ENCODE measurements at regions not wholly inside any gene's neighbourhood (a gene's known extent, or its start where the extent isn't known, plus 50 kb on each side); places are given as distances from the start of the nearest gene placed in this dataset.

- no peak overlapping the region for H3K27ac ChIP-seq
- H3K9me3 ChIP-seq (ENCODE audit: low read depth), result no peaks in the 10 kb centered on the region
- no peak overlapping the region for H3K4me3 ChIP-seq
- peak in 1 of 2 donors; percentile 18 for DNase-seq (ENCODE audit: low read depth in 1 of 2, low spot score in 1 of 2)
- H3K27me3 ChIP-seq, result no peaks in the 10 kb centered on the region
- TF ChIP-seq CTCF (IDR thresholded peaks at IDR 0.05; ENCODE audit: low read depth, low read length), result no peak
- H3K4me1 ChIP-seq (ENCODE audit: low read depth), result peaks cover 5% of the 10 kb centered on the region
- H3K36me3 ChIP-seq, result no peaks in the 10 kb centered on the region
Observed at GRCh38 chr13:103328899-103329298, 262.7 kb upstream of the SLC10A2 start.

GRCh38 chr13:103326326-103326725 lies 260.1 kb upstream of the SLC10A2 start:
- TF ChIP-seq CTCF (IDR thresholded peaks at IDR 0.05; ENCODE audit: low read depth, low read length), result no peak
- Histone ChIP-seq H3K4me3 (no peak overlapping the region), H3K4me1 (ENCODE audit: low read depth) (peaks cover 5% of the 10 kb centered on the region), H3K27ac (no peak overlapping the region), H3K9me3 (ENCODE audit: low read depth) (no peaks in the 10 kb centered on the region), H3K36me3 (no peaks in the 10 kb centered on the region), H3K27me3 (no peaks in the 10 kb centered on the region)
- DNase-seq (ENCODE audit: low read depth in 1 of 2, low spot score in 1 of 2), result no peak

- no peak overlapping the region for H3K4me3 ChIP-seq
Observed at GRCh38 chr13:103325672-103326071, 259.5 kb upstream of the SLC10A2 start.

GRCh38 chr13:103324641-103325040 lies 258.4 kb upstream of the SLC10A2 start:
- Histone ChIP-seq H3K4me3 (no peak overlapping the region), H3K4me1 (ENCODE audit: low read depth) (peaks cover 5% of the 10 kb centered on the region), H3K27me3 (no peaks in the 10 kb centered on the region), H3K36me3 (no peaks in the 10 kb centered on the region), H3K9me3 (ENCODE audit: low read depth) (no peaks in the 10 kb centered on the region), H3K27ac (no peak overlapping the region)
- no peak for TF ChIP-seq CTCF (IDR thresholded peaks at IDR 0.05; ENCODE audit: low read depth, low read length)
- DNase-seq (ENCODE audit: low read depth in 1 of 2, low spot score in 1 of 2), result no peak

More at GRCh38 chr13:103325672-103326071, 259.5 kb upstream of the SLC10A2 start:
- no peak for TF ChIP-seq CTCF (IDR thresholded peaks at IDR 0.05; ENCODE audit: low read depth, low read length)
- Histone ChIP-seq H3K4me1 (ENCODE audit: low read depth) (peaks cover 5% of the 10 kb centered on the region), H3K9me3 (ENCODE audit: low read depth) (no peaks in the 10 kb centered on the region), H3K27me3 (no peaks in the 10 kb centered on the region), H3K27ac (no peak overlapping the region), H3K36me3 (no peaks in the 10 kb centered on the region)
- DNase-seq (ENCODE audit: low read depth in 1 of 2, low spot score in 1 of 2), result no peak

GRCh38 chr13:103315711-103316110 lies 249.5 kb upstream of the SLC10A2 start:
- TF ChIP-seq CTCF (IDR thresholded peaks at IDR 0.05; ENCODE audit: low read depth, low read length), result no peak
- Histone ChIP-seq H3K36me3 (no peaks in the 10 kb centered on the region), H3K27me3 (no peaks in the 10 kb centered on the region), H3K4me3 (no peak overlapping the region), H3K9me3 (ENCODE audit: low read depth) (no peaks in the 10 kb centered on the region), H3K4me1 (ENCODE audit: low read depth) (no peaks in the 10 kb centered on the region), H3K27ac (no peak overlapping the region)
- DNase-seq (ENCODE audit: low read depth in 1 of 2, low spot score in 1 of 2), result no peak

GRCh38 chr13:103312467-103312866 lies 246.2 kb upstream of the SLC10A2 start:
- Histone ChIP-seq H3K36me3 (no peaks in the 10 kb centered on the region), H3K9me3 (ENCODE audit: low read depth) (no peaks in the 10 kb centered on the region), H3K4me3 (no peak overlapping the region), H3K27ac (no peak overlapping the region), H3K4me1 (ENCODE audit: low read depth) (no peaks in the 10 kb centered on the region), H3K27me3 (no peaks in the 10 kb centered on the region)
- no peak for DNase-seq (ENCODE audit: low read depth in 1 of 2, low spot score in 1 of 2)
- no peak for TF ChIP-seq CTCF (IDR thresholded peaks at IDR 0.05; ENCODE audit: low read depth, low read length)

Measured in cardiac muscle cell (in vitro differentiated cells and primary cell).